ENCODE measurements at regions not wholly inside any gene's neighbourhood (a gene's known extent, or its start where the extent isn't known, plus 50 kb on each side); places are given as distances from the start of the nearest gene placed in this dataset.

DNA sequence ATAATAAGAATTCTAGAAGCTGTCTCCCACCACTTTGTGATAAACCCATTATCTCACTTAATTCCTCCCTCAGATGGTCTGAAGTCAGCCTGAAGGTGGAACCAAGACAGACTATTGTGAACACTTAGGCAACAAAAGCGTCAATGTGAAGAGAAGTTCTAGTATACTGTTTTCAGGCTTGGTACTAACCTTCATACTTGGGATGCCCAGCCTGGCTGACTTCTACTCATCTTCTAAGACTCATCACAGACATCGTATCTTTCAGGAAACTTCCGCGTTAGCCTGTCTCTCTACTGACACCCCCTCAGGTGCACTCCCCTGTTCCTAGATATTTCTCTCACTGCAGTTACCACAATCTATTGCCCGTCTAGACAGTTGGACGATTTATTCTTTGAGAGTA, 201.2 kb downstream of the SATB1 start:
- TF ChIP-seq, protein P1, sequence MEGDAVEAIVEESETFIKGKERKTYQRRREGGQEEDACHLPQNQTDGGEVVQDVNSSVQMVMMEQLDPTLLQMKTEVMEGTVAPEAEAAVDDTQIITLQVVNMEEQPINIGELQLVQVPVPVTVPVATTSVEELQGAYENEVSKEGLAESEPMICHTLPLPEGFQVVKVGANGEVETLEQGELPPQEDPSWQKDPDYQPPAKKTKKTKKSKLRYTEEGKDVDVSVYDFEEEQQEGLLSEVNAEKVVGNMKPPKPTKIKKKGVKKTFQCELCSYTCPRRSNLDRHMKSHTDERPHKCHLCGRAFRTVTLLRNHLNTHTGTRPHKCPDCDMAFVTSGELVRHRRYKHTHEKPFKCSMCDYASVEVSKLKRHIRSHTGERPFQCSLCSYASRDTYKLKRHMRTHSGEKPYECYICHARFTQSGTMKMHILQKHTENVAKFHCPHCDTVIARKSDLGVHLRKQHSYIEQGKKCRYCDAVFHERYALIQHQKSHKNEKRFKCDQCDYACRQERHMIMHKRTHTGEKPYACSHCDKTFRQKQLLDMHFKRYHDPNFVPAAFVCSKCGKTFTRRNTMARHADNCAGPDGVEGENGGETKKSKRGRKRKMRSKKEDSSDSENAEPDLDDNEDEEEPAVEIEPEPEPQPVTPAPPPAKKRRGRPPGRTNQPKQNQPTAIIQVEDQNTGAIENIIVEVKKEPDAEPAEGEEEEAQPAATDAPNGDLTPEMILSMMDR (optimal IDR thresholded peaks at IDR 0.05 in 1 of 3, IDR thresholded peaks at IDR 0.05 in 1 of 3, conservative IDR thresholded peaks at IDR 0.05 in 1 of 3; ENCODE audit: extremely low read depth in 1 of 3, insufficient read depth in 2 of 3, low read length in 3 of 3), result no peak
- no peak for TF ChIP-seq EZH2 (IDR thresholded peaks at IDR 0.05; ENCODE audit: low read length)
